Mesendoderm (in vitro differentiated cells): ENCODE measurements at regions not wholly inside any gene's neighbourhood (a gene's known extent, or its start where the extent isn't known, plus 50 kb on each side); places are given as distances from the start of the nearest gene placed in this dataset.
"Not testable (repeated sequence)": the region's sequence is repeated elsewhere in the genome, so short reads cannot be mapped to it uniquely, and the experiment has no call there.

Experiments used
- DNase-seq: peaks from one replicate; pipeline ENCODE4 v3.0.0; 2013
- H2AK5ac ChIP-seq: 2 replicates; pipeline ENCODE4 v1.6.1; 2013; ENCODE audit warnings: low read length, inconsistent platforms
- H2BK120ac ChIP-seq: 2 replicates; pipeline ENCODE4 v1.6.1; 2013; ENCODE audit warnings: low read depth, mild to moderate bottlenecking, low read length, moderate library complexity, mixed read lengths
- H2BK15ac ChIP-seq: replicated peaks from 2 replicates; pipeline ENCODE4 v1.6.1; 2013; ENCODE audit warnings: low read depth, mild to moderate bottlenecking, moderate library complexity
- H2BK5ac ChIP-seq: 2 replicates; pipeline ENCODE4 v1.6.1; 2013; ENCODE audit warnings: low read length, inconsistent platforms
- H3K18ac ChIP-seq: 2 replicates; pipeline ENCODE4 v1.6.1; 2013; ENCODE audit warnings: mild to moderate bottlenecking, low read length, mixed read lengths
- H3K23ac ChIP-seq: one replicate; pipeline ENCODE4 v1.6.1; 2013; ENCODE audit warnings: low read length
- H3K27ac ChIP-seq: 2 replicates; pipeline ENCODE4 v1.5.1; 2013; ENCODE audit warnings: low read depth, mild to moderate bottlenecking, inconsistent platforms, low read length, moderate library complexity
- H3K27me3 ChIP-seq: 2 replicates; pipeline ENCODE4 v1.6.1; 2013; ENCODE audit warnings: low read length, control low read depth, mild to moderate bottlenecking, inconsistent platforms; ENCODE audit not compliant: insufficient read depth, poor library complexity
- H3K36me3 ChIP-seq: 2 replicates; pipeline ENCODE4 v1.6.1; 2013; ENCODE audit warnings: low read length, inconsistent platforms; ENCODE audit not compliant: control insufficient read depth, insufficient read depth
- H3K4ac ChIP-seq: one replicate; pipeline ENCODE4 v1.6.1; 2013; ENCODE audit warnings: low read depth, mild to moderate bottlenecking, low read length, moderate library complexity
- H3K4me1 ChIP-seq: 2 replicates; pipeline ENCODE4 v1.6.1; 2013; ENCODE audit warnings: low read depth, low read length, inconsistent platforms; ENCODE audit not compliant: control insufficient read depth
- H3K4me2 ChIP-seq: 2 replicates; pipeline ENCODE4 v1.6.1; 2013; ENCODE audit warnings: low read length
- H3K4me3 ChIP-seq: 2 replicates; pipeline ENCODE4 v1.5.1; 2013; ENCODE audit warnings: mild to moderate bottlenecking, low read length
- H3K56ac ChIP-seq: one replicate; pipeline ENCODE4 v1.6.1; 2013; ENCODE audit warnings: low read length
- H3K79me1 ChIP-seq: 2 replicates; pipeline ENCODE4 v1.6.1; 2013; ENCODE audit warnings: low read length, inconsistent platforms
- H3K79me2 ChIP-seq: 2 replicates; pipeline ENCODE4 v1.6.1; 2013; ENCODE audit warnings: mild to moderate bottlenecking, low read length; ENCODE audit not compliant: control insufficient read depth, insufficient read depth
- H3K9ac ChIP-seq: 2 replicates; pipeline ENCODE4 v1.6.1; 2013; ENCODE audit warnings: low read length, inconsistent platforms
- H4K5ac ChIP-seq: one replicate; pipeline ENCODE4 v1.6.1; 2013; ENCODE audit warnings: low read length
- H4K8ac ChIP-seq: one replicate; pipeline ENCODE4 v1.6.1; 2013; ENCODE audit warnings: low read depth, mild to moderate bottlenecking, control low read depth, low read length, moderate library complexity
- WGBS: extraction: QIAGEN DNeasy Blood & Tissue Kit; methylation state at CpG from one replicate; pipeline ENCODE4 v1.1.7; 2013; ENCODE audit warnings: low lambda C conversion rate, missing lambda C conversion rate; ENCODE audit not compliant: insufficient coverage; ENCODE audit errors: extremely low coverage; 5-methylcytosine and 5-hydroxymethylcytosine counted together

DNA sequence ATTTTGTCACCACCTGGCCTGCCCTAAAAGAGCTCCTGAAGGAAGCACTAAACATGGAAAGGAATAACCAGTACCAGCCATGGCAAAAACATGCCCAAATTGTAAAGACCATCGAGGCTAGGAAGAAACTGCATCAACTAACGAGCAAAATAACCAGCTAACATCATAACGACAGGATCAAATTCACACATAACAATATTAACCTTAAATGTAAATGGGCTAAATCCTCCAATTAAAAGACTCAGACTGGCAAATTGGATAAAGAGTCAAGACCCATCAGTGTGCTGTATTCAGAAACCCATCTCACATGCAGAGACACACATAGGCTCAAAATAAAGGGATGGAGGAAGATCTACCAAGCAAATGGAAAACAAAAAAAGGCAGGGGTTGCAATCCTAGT lies 264.3 kb upstream of the XYLT1 start:
- DNase-seq, H3K23ac ChIP-seq: not testable (repeated sequence)
- WGBS = no CpG with 5 or more reads among the region's 3 CpGs

DNA sequence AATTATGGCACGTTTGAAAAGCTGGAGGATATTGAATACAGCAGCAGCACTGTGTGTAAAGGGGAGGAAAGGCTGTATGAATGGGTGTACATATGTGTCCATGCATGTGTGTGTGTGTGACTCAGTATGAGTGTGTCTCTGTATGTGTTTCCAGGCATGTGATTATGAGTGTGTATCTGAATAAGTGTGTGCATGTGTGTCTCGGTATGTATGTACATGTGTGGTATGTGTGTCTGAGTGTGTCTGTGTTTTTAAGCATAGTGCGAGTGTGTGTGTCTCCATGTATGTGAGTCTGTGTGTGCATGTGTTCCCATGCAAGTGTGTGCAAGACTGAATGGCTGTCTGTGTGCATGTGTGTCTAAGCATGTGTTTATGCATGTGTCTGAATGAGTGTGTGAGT lies 259.1 kb upstream of the XYLT1 start:
- H3K4ac ChIP-seq = no peak overlapping the region

More for the DNA sequence above, 264.3 kb upstream of the XYLT1 start:
- not testable (repeated sequence) for H2AK5ac ChIP-seq, H2BK120ac ChIP-seq, H3K56ac ChIP-seq, H3K4me1 ChIP-seq, H3K18ac ChIP-seq, H2BK15ac ChIP-seq, H3K4me3 ChIP-seq, H3K4me2 ChIP-seq, H3K9ac ChIP-seq, H3K4ac ChIP-seq, H3K79me2 ChIP-seq, H3K27me3 ChIP-seq, H3K36me3 ChIP-seq, H3K27ac ChIP-seq, H4K5ac ChIP-seq, H4K8ac ChIP-seq, H2BK5ac ChIP-seq, H3K79me1 ChIP-seq

GRCh38 chr16:17728196-17728595 lies 257.4 kb upstream of the XYLT1 start:
- H3K79me1 ChIP-seq = no peaks in the 10 kb centered on the region
- H3K18ac ChIP-seq = no peak overlapping the region
- no peak overlapping the region for H3K23ac ChIP-seq
- no peaks in the 10 kb centered on the region for H3K4me1 ChIP-seq
- H3K79me2 ChIP-seq = no peaks in the 10 kb centered on the region
- no peak overlapping the region for H2BK15ac ChIP-seq
- H3K56ac ChIP-seq = no peak overlapping the region
- H2AK5ac ChIP-seq = no peak overlapping the region
- no peak overlapping the region for H3K27ac ChIP-seq
- H3K9ac ChIP-seq = no peak overlapping the region
- H3K4me2 ChIP-seq = no peak overlapping the region
- no peak overlapping the region for H2BK120ac ChIP-seq
- H3K4ac ChIP-seq = no peak overlapping the region
- DNase-seq = no peak
- no peaks in the 10 kb centered on the region for H3K27me3 ChIP-seq
- no peak overlapping the region for H2BK5ac ChIP-seq
- H4K5ac ChIP-seq = no peak overlapping the region
- no CpG with 5 or more reads among the region's 4 CpGs for WGBS
- H3K36me3 ChIP-seq = no peaks in the 10 kb centered on the region
- H4K8ac ChIP-seq = no peak overlapping the region
- H3K4me3 ChIP-seq = no peak overlapping the region

More for the DNA sequence above, 259.1 kb upstream of the XYLT1 start:
- Histone ChIP-seq H3K4me2 (no peak overlapping the region), H3K9ac (no peak overlapping the region), H3K27ac (no peak overlapping the region), H3K4me1 (no peaks in the 10 kb centered on the region), H3K36me3 (no peaks in the 10 kb centered on the region), H4K8ac (no peak overlapping the region), H3K79me2 (no peaks in the 10 kb centered on the region), H2BK15ac (no peak overlapping the region), H2BK120ac (no peak overlapping the region), H3K27me3 (no peaks in the 10 kb centered on the region), H2BK5ac (no peak overlapping the region), H3K56ac (no peak overlapping the region), H3K4me3 (no peak overlapping the region), H3K79me1 (no peaks in the 10 kb centered on the region), H4K5ac (no peak overlapping the region), H3K18ac (no peak overlapping the region), H2AK5ac (no peak overlapping the region), H3K23ac (no peak overlapping the region)
- no CpG with 5 or more reads among the region's 3 CpGs for WGBS
- DNase-seq = no peak

GRCh38 chr16:17724242-17724898 lies 253.6 kb upstream of the XYLT1 start:
- Histone ChIP-seq H4K8ac (no peak overlapping the region), H3K4me1 (no peaks in the 10 kb centered on the region), H3K27ac (no peak overlapping the region), H2BK5ac (peak overlapping the region; percentile 43), H3K9ac (no peak overlapping the region), H3K4ac (no peak overlapping the region), H3K23ac (no peak overlapping the region), H3K27me3 (no peaks in the 10 kb centered on the region), H2AK5ac (no peak overlapping the region), H3K18ac (no peak overlapping the region), H3K79me2 (no peaks in the 10 kb centered on the region), H2BK120ac (no peak overlapping the region), H4K5ac (no peak overlapping the region), H3K79me1 (no peaks in the 10 kb centered on the region), H3K4me3 (no peak overlapping the region), H2BK15ac (no peak overlapping the region), H3K36me3 (no peaks in the 10 kb centered on the region), H3K56ac (peak overlapping the region; percentile 12), H3K4me2 (no peak overlapping the region)
- WGBS = no CpG with 5 or more reads among the region's 10 CpGs
- DNase-seq = no peak

- no peak for DNase-seq
- Histone ChIP-seq H3K9ac (no peak overlapping the region), H3K36me3 (no peaks in the 10 kb centered on the region), H3K27me3 (no peaks in the 10 kb centered on the region), H4K8ac (no peak overlapping the region), H3K27ac (no peak overlapping the region), H2BK15ac (no peak overlapping the region), H2BK5ac (peak overlapping the region; percentile 12), H3K4me1 (no peaks in the 10 kb centered on the region), H3K4me3 (no peak overlapping the region), H3K23ac (no peak overlapping the region), H4K5ac (no peak overlapping the region), H3K4me2 (no peak overlapping the region), H3K4ac (peak overlapping the region; percentile 71), H3K79me2 (no peaks in the 10 kb centered on the region), H3K56ac (peak overlapping the region; percentile 12), H3K79me1 (no peaks in the 10 kb centered on the region), H2BK120ac (no peak overlapping the region), H3K18ac (peak overlapping the region; percentile 89), H2AK5ac (no peak overlapping the region)
- no CpG with 5 or more reads among the region's 10 CpGs for WGBS
These were observed 252.9 kb upstream of the XYLT1 start for GRCh38 chr16:17723531-17724134.

DNA sequence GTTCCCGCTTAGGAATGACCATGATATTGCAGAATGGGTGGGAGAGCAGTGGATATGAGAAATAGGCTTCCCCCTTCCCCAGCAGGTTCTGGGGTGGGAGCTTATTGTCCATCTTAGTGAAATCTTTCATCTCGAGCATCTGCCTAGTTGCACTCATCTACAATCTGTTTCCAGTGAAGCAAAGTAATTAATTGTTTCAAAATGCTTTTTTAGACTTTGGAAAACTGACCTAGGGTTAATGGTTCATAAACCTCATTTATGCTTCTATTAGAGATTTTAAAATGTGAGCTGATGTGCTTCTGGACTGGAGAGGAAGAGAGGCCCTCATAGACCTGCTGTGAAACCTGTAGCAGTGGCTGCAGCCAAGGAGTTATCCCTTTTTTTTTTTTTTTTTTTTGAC lies 247.7 kb upstream of the XYLT1 start:
- H3K27ac ChIP-seq = no peak overlapping the region
- no peaks in the 10 kb centered on the region for H3K4me1 ChIP-seq
- no peak overlapping the region for H3K56ac ChIP-seq
- no peak overlapping the region for H4K5ac ChIP-seq
- no peak overlapping the region for H2BK120ac ChIP-seq
- H3K9ac ChIP-seq = no peak overlapping the region
- no CpG with 5 or more reads among the region's 2 CpGs for WGBS
- no peaks in the 10 kb centered on the region for H3K36me3 ChIP-seq
- H3K79me2 ChIP-seq = no peaks in the 10 kb centered on the region
- no peak overlapping the region for H3K4me2 ChIP-seq
- H3K18ac ChIP-seq = no peak overlapping the region
- no peak overlapping the region for H2BK5ac ChIP-seq
- no peak overlapping the region for H2BK15ac ChIP-seq
- no peak for DNase-seq
- no peak overlapping the region for H3K23ac ChIP-seq
- no peak overlapping the region for H3K4ac ChIP-seq
- no peaks in the 10 kb centered on the region for H3K79me1 ChIP-seq
- no peak overlapping the region for H4K8ac ChIP-seq
- no peaks in the 10 kb centered on the region for H3K27me3 ChIP-seq
- no peak overlapping the region for H2AK5ac ChIP-seq
- H3K4me3 ChIP-seq = no peak overlapping the region
